GM12878 (cell line): ENCODE measurements at regions not wholly inside any gene's neighbourhood (a gene's known extent, or its start where the extent isn't known, plus 50 kb on each side); places are given as distances from the start of the nearest gene placed in this dataset.

Source experiments
- ATF7 ChIP-seq: fragments of 450-650 bp; IDR thresholded peaks from 2 replicates; pipeline ENCODE4 v1.6.1; 2016; ENCODE audit warnings: low read depth, mild to moderate bottlenecking
- CTCF ChIP-seq, 3 experiments: IDR thresholded peaks in 2 of 3; conservative IDR thresholded peaks in 1 of 3; 2 replicates each; pipeline ENCODE4 v1.5.1; 2011; ENCODE audit warnings: low read depth in 3 of 3, low read length in 3 of 3, mild to moderate bottlenecking in 3 of 3, control low read depth in 2 of 3, moderate library complexity in 2 of 3, inconsistent platforms in 1 of 3, mixed read lengths in 1 of 3; ENCODE audit not compliant: control insufficient read depth in 2 of 3, insufficient read depth in 1 of 3; ENCODE audit errors: extremely low read depth in 1 of 3
- EP300 ChIP-seq, 2 experiments: fragments of 150-350 bp in 1 of 2; IDR thresholded peaks; 2 replicates each; pipeline ENCODE4 v1.6.1; 2011 to 2012; ENCODE audit warnings: low read depth in 2 of 2, low read length in 2 of 2, borderline replicate concordance in 1 of 2, improper control_type of control experiment in 1 of 2, inconsistent platforms in 1 of 2; ENCODE audit not compliant: control insufficient read depth in 1 of 2
- EZH2 ChIP-seq: IDR thresholded peaks from 2 replicates; pipeline ENCODE4 v1.6.1; 2012; ENCODE audit warnings: low read depth, mild to moderate bottlenecking, control low read depth, inconsistent platforms, low read length, borderline replicate concordance; ENCODE audit not compliant: control insufficient read depth
- GABPA ChIP-seq: IDR thresholded peaks from 2 replicates; pipeline ENCODE4 v1.6.1; 2014; ENCODE audit warnings: antibody characterized with exemption, low read depth, mild to moderate bottlenecking, inconsistent platforms
- NR2C1 ChIP-seq: fragments of 450-650 bp; IDR thresholded peaks from 2 replicates; pipeline ENCODE4 v1.6.1; 2017; ENCODE audit warnings: antibody characterized with exemption, mild to moderate bottlenecking, moderate library complexity
- POLR2AphosphoS2 ChIP-seq: IDR thresholded peaks from 2 replicates; pipeline ENCODE4 v1.6.1; 2011; ENCODE audit warnings: low read depth, mild to moderate bottlenecking, low read length, improper control_type of control experiment, moderate library complexity
- POLR2AphosphoS5 ChIP-seq: IDR thresholded peaks from 2 replicates; pipeline ENCODE4 v1.6.1; 2011; ENCODE audit warnings: mild to moderate bottlenecking, low read length, inconsistent platforms
- TAF1 ChIP-seq: IDR thresholded peaks from 2 replicates; pipeline ENCODE4 v1.6.1; 2011; ENCODE audit warnings: mild to moderate bottlenecking, low read depth, low read length, borderline replicate concordance

DNA sequence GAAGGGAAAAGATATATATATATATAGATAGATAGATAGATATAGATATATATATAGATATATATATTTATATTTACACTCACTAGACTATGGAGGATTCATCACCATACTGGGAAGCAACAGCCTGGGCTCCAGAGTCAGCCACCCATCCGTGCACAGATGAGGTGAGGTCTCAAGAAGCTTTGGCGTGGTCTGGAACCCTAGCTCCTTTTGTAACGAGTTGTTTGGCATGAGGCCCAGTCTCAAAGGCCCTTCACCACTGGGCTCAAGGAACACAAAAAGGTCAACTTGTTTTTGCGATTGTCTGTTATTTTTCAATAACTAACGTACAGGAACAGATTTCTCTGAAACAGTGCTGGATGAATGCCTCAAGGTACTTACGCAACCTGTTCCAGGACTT is 448.7 kb downstream of the CMPK2 start:
- no peak for TF ChIP-seq CTCF (IDR thresholded peaks at IDR 0.05 in 2 of 3, conservative IDR thresholded peaks at IDR 0.05 in 1 of 3; ENCODE audit: control insufficient read depth in 2 of 3, extremely low read depth in 1 of 3, insufficient read depth in 1 of 3, low read depth in 3 of 3, low read length in 3 of 3)
- TF ChIP-seq ATF7: no peak
- no peak for TF ChIP-seq EP300 (IDR thresholded peaks at IDR 0.05; ENCODE audit: borderline replicate concordance in 1 of 2, control insufficient read depth in 1 of 2, low read depth in 2 of 2, low read length in 2 of 2)
- no peak for TF ChIP-seq TAF1
- TF ChIP-seq POLR2AphosphoS5: no peak
- no peak for TF ChIP-seq GABPA
- no peak for TF ChIP-seq POLR2AphosphoS2
- TF ChIP-seq NR2C1: no peak
- TF ChIP-seq EZH2: no peak
